HCT116 (cell line): ENCODE measurements at regions not wholly inside any gene's neighbourhood (a gene's known extent, or its start where the extent isn't known, plus 50 kb on each side); places are given as distances from the start of the nearest gene placed in this dataset.
"Not testable (repeated sequence)": the region's sequence is repeated elsewhere in the genome, so short reads cannot be mapped to it uniquely, and the experiment has no call there.

Source experiments
- ATAC-seq: fragments of 200-7000 bp; cut with Tn5 transposase; 2 replicates; pipeline ENCODE4 v1.9.1; 2020; ENCODE audit warnings: mild to moderate bottlenecking, moderate library complexity
- BruUV-seq: library from RNA; stranded (reverse); fragments of 400-500 nt; replicated peaks from 2 replicates; lab custom pipeline; 2021; lab: Mats Ljungman, UMichigan
- CTCF ChIA-PET: fragments of 300-600 bp; sonication (Branson Sonifier 250); formaldehyde crosslinking; loops from one replicate; lab custom pipeline; 2021; ENCODE audit warnings: antibody characterized with exemption; lab: Charles Lee
- POLR2A ChIA-PET: fragments of 300-600, 350-600 bp; sonication (Branson Sonifier 250); formaldehyde crosslinking; loops from one replicate; lab custom pipeline; 2021; ENCODE audit warnings: antibody characterized with exemption; lab: Charles Lee
- RAD21 ChIA-PET, 2 experiments: fragments of 300-600 bp; sonication (Branson Sonifier 250); formaldehyde crosslinking; loops; one replicate each; lab custom pipeline; 2023; ENCODE audit warnings: low total read pairs in 2 of 2; ENCODE audit not compliant: uncharacterized antibody in 2 of 2, unreplicated experiment in 2 of 2, low non-redundant PET in 1 of 2; lab: Charles Lee
- DNase-seq: peaks from one replicate; pipeline ENCODE4 v3.0.0-alpha.2; 2010; ENCODE audit warnings: low read depth, low spot score
- H2AFZ ChIP-seq: fragments of 200-600 bp; shearing (Covaris generic), sonication (generic); 2 replicates; pipeline ENCODE4 v1.6.1; 2017; ENCODE audit warnings: low read depth, mixed run types, mixed read lengths, antibody characterized with exemption, low read length; ENCODE audit not compliant: poor library complexity, severe bottlenecking
- H3K27ac ChIP-seq: 2 replicates; pipeline ENCODE4 v1.5.1; 2012; ENCODE audit warnings: low read depth, low read length
- H3K27me3 ChIP-seq: fragments of 200-600 bp; sonication (generic); 2 replicates; pipeline ENCODE4 v1.6.1; 2016; ENCODE audit warnings: mixed run types, low read length, mixed read lengths; ENCODE audit not compliant: insufficient read depth
- H3K36me3 ChIP-seq, 2 experiments: fragments of 200-500 bp in 1 of 2; fragments of 200-600 bp in 1 of 2; sonication (Bioruptor generic) in 1 of 2; sonication (generic) in 1 of 2; 2 replicates each; pipeline versions ENCODE4 v1.5.1 to v1.6.1; 2014 to 2016; ENCODE audit warnings: low read length in 2 of 2, inconsistent platforms in 1 of 2, mixed read lengths in 1 of 2, mixed run types in 1 of 2; ENCODE audit not compliant: insufficient read depth in 2 of 2, control insufficient read depth in 1 of 2
- H3K4me1 ChIP-seq, 2 experiments: fragments of 200-600 bp in 1 of 2; sonication (generic) in 1 of 2; 2 replicates each; pipeline versions ENCODE4 v1.5.1 to v1.6.1; 2012 to 2017; ENCODE audit warnings: low read length in 2 of 2, inconsistent platforms in 1 of 2, mild to moderate bottlenecking in 1 of 2, mixed read lengths in 1 of 2, mixed run types in 1 of 2, moderate library complexity in 1 of 2; ENCODE audit not compliant: insufficient read depth in 2 of 2, control insufficient read depth in 1 of 2
- H3K4me2 ChIP-seq: fragments of 200-600 bp; sonication (generic); 2 replicates; pipeline ENCODE4 v1.6.1; 2017; ENCODE audit warnings: mixed run types, low read length, mixed read lengths
- H3K4me3 ChIP-seq, 2 experiments: fragments of 200-600 bp in 1 of 2; sonication (generic) in 1 of 2; replicated peaks in 1 of 2; 2 replicates each; pipeline ENCODE4 v1.5.1; 2011 to 2016; ENCODE audit warnings: low read length in 2 of 2, control low read depth in 1 of 2, low read depth in 1 of 2, mild to moderate bottlenecking in 1 of 2, mixed read lengths in 1 of 2, mixed run types in 1 of 2
- H3K79me2 ChIP-seq: fragments of 200-600 bp; sonication (generic); 2 replicates; pipeline ENCODE4 v1.6.1; 2017; ENCODE audit warnings: mild to moderate bottlenecking, mixed run types, low read length, moderate library complexity, mixed read lengths; ENCODE audit not compliant: insufficient read depth
- H3K9ac ChIP-seq: fragments of 200-600 bp; sonication (generic); 2 replicates; pipeline ENCODE4 v1.6.1; 2016; ENCODE audit warnings: low read length, mixed read lengths
- H3K9me2 ChIP-seq: fragments of 200-600 bp; sonication (generic), shearing (Covaris generic); 2 replicates; pipeline ENCODE4 v1.6.1; 2017; ENCODE audit warnings: mixed run types, mild to moderate bottlenecking, moderate library complexity; ENCODE audit not compliant: insufficient read depth
- H3K9me3 ChIP-seq, 2 experiments: fragments of 200-500 bp in 1 of 2; fragments of 200-600 bp in 1 of 2; sonication (Bioruptor generic) in 1 of 2; sonication (generic) in 1 of 2; 2 replicates each; pipeline ENCODE4 v1.6.1; 2014 to 2017; ENCODE audit warnings: low read length in 2 of 2, mixed read lengths in 2 of 2, inconsistent platforms in 1 of 2, low read depth in 1 of 2, mild to moderate bottlenecking in 1 of 2, mixed run types in 1 of 2, moderate library complexity in 1 of 2; ENCODE audit not compliant: control insufficient read depth in 1 of 2, insufficient read depth in 1 of 2
- H4K20me1 ChIP-seq: fragments of 200-600 bp; sonication (generic), shearing (Covaris generic); 2 replicates; pipeline ENCODE4 v1.6.1; 2017; ENCODE audit warnings: mixed run types, mild to moderate bottlenecking, moderate library complexity; ENCODE audit not compliant: insufficient read depth
- CBX3 ChIP-seq: IDR thresholded peaks from 2 replicates; pipeline ENCODE4 v1.6.1; 2012; ENCODE audit warnings: low read depth
- ELF1 ChIP-seq: IDR thresholded peaks from 2 replicates; pipeline ENCODE4 v1.6.1; 2012; ENCODE audit warnings: low read depth, borderline replicate concordance
- EZH2phosphoT487 ChIP-seq: fragments of 200-600 bp; IDR thresholded peaks from 2 replicates; pipeline ENCODE4 v1.6.1; 2018; ENCODE audit warnings: antibody characterized with exemption, borderline replicate concordance
- MAX ChIP-seq: IDR thresholded peaks from 2 replicates; pipeline ENCODE4 v1.6.1; 2012
- POLR2A ChIP-seq: IDR thresholded peaks from 2 replicates; pipeline ENCODE4 v1.7.0; 2011; ENCODE audit warnings: borderline replicate concordance; ENCODE audit not compliant: insufficient read depth, insufficient read length; ENCODE audit errors: extremely low read depth
- SP1 ChIP-seq: IDR thresholded peaks from 2 replicates; pipeline ENCODE4 v1.6.1; 2012; ENCODE audit warnings: low read depth
- SRF ChIP-seq: IDR thresholded peaks from 2 replicates; pipeline ENCODE4 v1.6.1; 2012; ENCODE audit warnings: low read depth
- ZFX ChIP-seq: fragments of 450-650 bp; IDR thresholded peaks from 2 replicates; pipeline ENCODE4 v1.6.1; 2017
- intact Hi-C: fragments of 100-400 bp; cut with micrococcal nuclease; formaldehyde crosslinking; loops from 2 replicates; pipeline ENCODE4 v1.10.0; 2022

- no peaks in the 10 kb centered on the region for H3K9me2 ChIP-seq
- no peaks in the 10 kb centered on the region for H3K9me3 ChIP-seq
- intact Hi-C loops: no loop called here
- H3K79me2 ChIP-seq: no peaks in the 10 kb centered on the region
- TF ChIP-seq SRF: no peak
- TF ChIP-seq CBX3: no peak
- TF ChIP-seq MAX: no peak
- no peak for TF ChIP-seq SP1
- no peak for TF ChIP-seq ZFX
- TF ChIP-seq EZH2phosphoT487: no peak
- TF ChIP-seq POLR2A: no peak
- TF ChIP-seq ELF1: no peak
- H3K27ac ChIP-seq: no peak overlapping the region
- no peak overlapping the region for H3K4me2 ChIP-seq
- ChIA-PET CTCF (no interaction called here), POLR2A (no interaction called here), RAD21 (no interaction called here)
- no peaks in the 10 kb centered on the region for H3K4me1 ChIP-seq
- H2AFZ ChIP-seq: no peak overlapping the region
- no peak overlapping the region for H3K9ac ChIP-seq
- no TSS peak for BruUV-seq
- ATAC-seq (no peak), DNase-seq (no peak)
- no peaks in the 10 kb centered on the region for H3K27me3 ChIP-seq
- no peaks in the 10 kb centered on the region for H4K20me1 ChIP-seq
- no peaks in the 10 kb centered on the region for H3K36me3 ChIP-seq
- H3K4me3 ChIP-seq: no peak overlapping the region
Measured at GRCh38 chr12:38528527-38528926, 212.0 kb downstream of the ALG10B start.

- H3K4me3 ChIP-seq, H3K36me3 ChIP-seq, H3K4me1 ChIP-seq, CTCF ChIA-PET, H3K4me2 ChIP-seq, RAD21 ChIA-PET, H3K9ac ChIP-seq, H3K27me3 ChIP-seq, H4K20me1 ChIP-seq, H3K9me2 ChIP-seq, H3K9me3 ChIP-seq, POLR2A ChIA-PET, H3K79me2 ChIP-seq, BruUV-seq, ATAC-seq, H3K27ac ChIP-seq, H2AFZ ChIP-seq, intact Hi-C loops, DNase-seq: not testable (repeated sequence)
Measured at GRCh38 chr12:38529281-38529680, 212.7 kb downstream of the ALG10B start.
